Activated T-helper 2 cell treated with anti-CD3 and anti-CD28 coated beads, Interferon-gamma antibody, Interleukin-2, Interleukin-4, amounts not matched to agents 10 μg/mL and 5 μg/mL and 100 μg/mL, durations not matched to agents 14 hours and 24 hours and 36 hours (primary cell): ENCODE measurements at regions not wholly inside any gene's neighbourhood (a gene's known extent, or its start where the extent isn't known, plus 50 kb on each side); places are given as distances from the start of the nearest gene placed in this dataset.

Experiments
- DNase-seq: peaks from one replicate; pipeline ENCODE4 v3.0.0; 2021; ENCODE audit warnings: low spot score
- H3K27ac Mint-ChIP-seq: one replicate; pipeline ENCODE4 v1.8.0; 2021; ENCODE audit warnings: mixed read lengths
- H3K27me3 Mint-ChIP-seq: one replicate; pipeline ENCODE4 v1.8.0; 2021; ENCODE audit warnings: low read depth, mixed read lengths
- H3K36me3 Mint-ChIP-seq: one replicate; pipeline ENCODE4 v1.8.0; 2021; ENCODE audit warnings: low read depth, mixed read lengths
- H3K4me1 Mint-ChIP-seq: one replicate; pipeline ENCODE4 v1.8.0; 2021; ENCODE audit warnings: low read depth, mixed read lengths
- H3K4me3 Mint-ChIP-seq: one replicate; pipeline ENCODE4 v1.8.0; 2021; ENCODE audit warnings: low read depth, mild to moderate bottlenecking, moderate library complexity, mixed read lengths
- H3K9me3 Mint-ChIP-seq: one replicate; pipeline ENCODE4 v1.8.0; 2021; ENCODE audit warnings: mixed read lengths
- intact Hi-C: fragments of 100-400 bp; cut with micrococcal nuclease; formaldehyde crosslinking; loops from one replicate; pipeline ENCODE4 v1.15.1; 2023

DNA sequence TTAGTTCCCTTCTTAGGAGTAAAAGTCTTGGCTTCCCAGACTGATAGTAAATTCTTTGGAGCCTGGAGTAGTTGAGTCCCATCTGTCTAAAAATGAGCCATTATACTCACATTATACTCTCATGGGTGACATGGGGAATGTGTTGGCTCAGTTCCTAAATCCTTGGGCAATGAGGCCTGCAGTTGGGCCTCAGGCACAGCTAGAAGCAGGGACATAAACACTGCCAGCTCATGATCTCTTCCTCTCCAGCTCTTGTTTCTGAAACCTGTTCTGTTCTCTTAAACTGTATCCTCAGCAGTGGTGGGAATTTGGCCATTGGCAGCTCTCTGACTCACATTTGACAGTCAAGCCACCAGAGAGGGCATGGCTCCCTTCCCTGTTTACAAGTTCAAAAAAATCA is 212.5 kb downstream of the SPATA18 start:
- Mint-ChIP-seq H3K27me3 (no peaks in the 10 kb centered on the region), H3K4me3 (no peak overlapping the region), H3K9me3 (no peaks in the 10 kb centered on the region), H3K4me1 (no peaks in the 10 kb centered on the region), H3K27ac (no peak overlapping the region), H3K36me3 (no peaks in the 10 kb centered on the region)
- intact Hi-C loops = no loop called here
- DNase-seq = no peak

DNA sequence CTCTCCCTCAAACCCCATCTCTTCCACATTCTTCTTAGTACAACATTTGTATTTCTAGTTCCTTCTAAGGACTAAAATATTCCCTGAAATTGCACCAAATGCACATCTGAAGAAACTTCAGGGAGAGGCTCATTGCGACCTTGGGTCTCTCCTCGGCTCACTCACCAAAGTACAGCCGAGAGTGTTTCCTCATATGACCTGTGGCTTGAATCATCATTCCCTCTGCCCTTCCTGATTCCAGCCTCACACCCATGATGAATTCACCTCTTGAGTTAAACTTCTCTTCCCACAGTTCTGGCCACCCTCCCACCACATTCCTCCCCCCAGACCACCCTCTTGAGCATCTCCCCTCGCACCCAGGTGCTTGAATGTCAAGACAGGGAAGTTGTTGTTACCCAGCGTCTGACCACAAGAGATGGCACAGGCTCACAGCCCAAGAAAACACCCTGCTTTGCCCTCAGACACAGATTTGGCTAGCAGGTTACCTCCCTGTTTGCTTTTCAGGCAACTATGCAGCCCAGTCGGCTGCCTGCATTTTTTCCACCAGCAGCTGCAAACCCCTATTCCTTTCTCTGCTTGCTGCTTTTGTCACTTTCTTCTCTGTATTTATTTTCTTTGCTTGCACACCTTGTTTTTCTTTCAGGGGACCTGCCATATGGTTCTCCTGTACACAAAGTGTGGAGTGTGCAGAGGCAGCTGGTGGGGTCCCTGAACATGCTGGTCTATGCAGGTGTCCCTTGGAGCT is 214.8 kb downstream of the SPATA18 start:
- no peak for DNase-seq
- Mint-ChIP-seq H3K4me1 (no peaks in the 10 kb centered on the region), H3K27ac (no peak overlapping the region), H3K9me3 (no peaks in the 10 kb centered on the region), H3K4me3 (no peak overlapping the region), H3K27me3 (no peaks in the 10 kb centered on the region), H3K36me3 (no peaks in the 10 kb centered on the region)
- intact Hi-C loops = no loop called here

DNA sequence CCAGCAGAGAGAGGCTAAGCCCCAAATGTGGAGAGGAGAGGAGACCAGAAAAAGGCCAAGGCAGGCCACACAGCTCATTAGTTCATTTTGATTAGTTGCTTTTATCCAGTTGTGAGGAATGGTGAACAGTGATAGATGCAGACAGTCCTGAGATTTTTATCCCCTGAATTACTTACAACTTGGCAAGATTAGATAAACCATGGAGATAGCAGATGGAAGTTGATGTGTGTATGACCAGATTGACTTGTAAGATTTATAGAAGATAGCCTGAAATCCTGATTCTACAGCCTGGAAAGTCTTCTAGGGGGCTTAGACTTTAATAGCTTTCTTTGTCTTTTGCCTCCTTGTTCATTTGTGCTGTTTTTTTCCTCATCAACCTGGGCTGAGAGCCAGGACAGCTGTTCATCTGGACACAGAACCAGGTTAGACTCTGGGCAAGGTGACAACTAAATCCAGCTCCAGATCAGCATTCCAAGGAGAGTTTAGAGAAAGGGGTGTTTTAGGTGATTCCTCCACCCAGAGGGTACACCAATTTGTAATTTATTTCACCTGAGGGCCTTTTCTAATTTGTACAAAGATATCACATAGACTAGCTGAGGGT is 215.5 kb downstream of the SPATA18 start:
- H3K4me1 Mint-ChIP-seq = no peaks in the 10 kb centered on the region
- DNase-seq = no peak
- intact Hi-C loops = no loop called here
- H3K27ac Mint-ChIP-seq = no peak overlapping the region
- no peak overlapping the region for H3K4me3 Mint-ChIP-seq
- H3K9me3 Mint-ChIP-seq = no peaks in the 10 kb centered on the region
- H3K27me3 Mint-ChIP-seq = no peaks in the 10 kb centered on the region
- no peaks in the 10 kb centered on the region for H3K36me3 Mint-ChIP-seq

DNA sequence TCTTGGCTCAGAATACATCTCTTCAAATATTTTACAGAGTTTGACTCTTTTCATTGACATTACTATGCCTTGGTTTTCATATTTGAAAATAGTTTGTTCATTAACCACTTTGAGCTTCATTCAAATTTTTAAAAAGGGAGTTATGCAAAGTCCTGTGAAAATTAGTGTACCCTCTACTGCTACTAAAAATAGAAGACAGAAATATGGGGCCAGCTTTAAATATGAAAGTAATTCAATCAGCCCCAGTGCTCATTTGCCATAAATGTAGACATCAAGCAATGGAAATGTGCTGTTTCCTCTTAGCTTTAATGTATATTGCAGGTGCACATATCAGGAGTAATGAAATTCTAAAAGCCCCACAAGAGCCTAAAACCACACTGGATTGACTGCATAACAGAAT is 218.7 kb downstream of the SPATA18 start:
- no peaks in the 10 kb centered on the region for H3K36me3 Mint-ChIP-seq
- no peak overlapping the region for H3K4me3 Mint-ChIP-seq
- H3K4me1 Mint-ChIP-seq = no peaks in the 10 kb centered on the region
- no peak for DNase-seq
- intact Hi-C loops = no loop called here
- H3K27me3 Mint-ChIP-seq = no peaks in the 10 kb centered on the region
- H3K9me3 Mint-ChIP-seq = peaks cover 11% of the 10 kb centered on the region
- no peak overlapping the region for H3K27ac Mint-ChIP-seq

DNA sequence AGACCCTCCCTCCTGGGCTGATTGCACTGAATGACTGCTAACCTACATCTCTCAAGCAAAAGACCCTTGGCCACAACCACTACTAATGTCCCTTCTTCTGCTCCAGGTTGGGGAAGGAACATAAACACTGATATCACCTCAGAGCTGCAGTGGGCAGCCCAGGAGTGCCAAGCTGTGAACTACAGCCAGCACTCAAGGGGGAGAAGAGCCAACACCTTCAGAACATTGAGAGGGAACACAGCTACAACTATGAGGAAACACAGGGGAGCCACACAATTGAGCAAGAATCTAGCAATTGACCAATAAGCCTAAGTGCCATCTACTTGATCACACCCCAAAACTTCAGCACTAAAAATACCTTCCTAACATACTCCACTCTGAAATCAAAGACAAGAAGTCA is 222.8 kb downstream of the SPATA18 start:
- no peak overlapping the region for H3K4me3 Mint-ChIP-seq
- H3K36me3 Mint-ChIP-seq = no peaks in the 10 kb centered on the region
- intact Hi-C loops = no loop called here
- H3K27me3 Mint-ChIP-seq = no peaks in the 10 kb centered on the region
- H3K27ac Mint-ChIP-seq = no peak overlapping the region
- peaks cover 21% of the 10 kb centered on the region for H3K9me3 Mint-ChIP-seq
- DNase-seq = no peak
- H3K4me1 Mint-ChIP-seq = no peaks in the 10 kb centered on the region

DNA sequence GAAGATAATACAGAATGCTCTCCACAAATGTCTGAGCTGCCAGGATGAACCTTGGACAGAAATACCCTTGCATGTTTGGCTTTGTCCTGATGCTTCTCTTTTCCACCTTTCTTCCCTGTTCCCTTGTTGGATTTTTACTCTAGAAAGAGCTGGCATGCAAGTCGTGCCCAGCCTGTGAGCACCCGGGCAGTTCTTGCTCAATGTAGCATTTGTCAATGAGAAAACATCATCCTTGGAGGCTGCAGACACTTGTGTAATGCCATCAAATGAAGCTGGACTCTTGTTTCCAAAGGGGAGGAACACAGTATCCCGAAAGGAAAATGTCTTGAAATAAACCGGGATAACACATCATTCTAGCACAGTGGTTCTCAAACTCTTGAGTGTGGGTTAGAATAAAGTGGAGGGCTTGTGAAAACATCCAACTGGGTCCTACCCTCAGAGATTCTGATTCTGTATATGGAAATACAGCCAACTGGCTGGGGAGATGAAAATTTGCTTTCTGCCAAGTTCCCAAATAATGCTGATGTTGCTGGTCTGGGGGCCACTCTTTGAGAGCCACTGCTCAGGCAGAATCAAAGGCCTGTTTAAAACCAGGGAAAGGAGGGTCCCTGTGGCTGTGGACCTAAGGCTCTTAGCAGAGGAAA is 237.2 kb downstream of the SPATA18 start:
- H3K27ac Mint-ChIP-seq = no peak overlapping the region
- H3K9me3 Mint-ChIP-seq = no peaks in the 10 kb centered on the region
- H3K36me3 Mint-ChIP-seq = no peaks in the 10 kb centered on the region
- intact Hi-C loops = no loop called here
- no peak overlapping the region for H3K4me3 Mint-ChIP-seq
- H3K4me1 Mint-ChIP-seq = no peaks in the 10 kb centered on the region
- no peak for DNase-seq
- no peaks in the 10 kb centered on the region for H3K27me3 Mint-ChIP-seq

DNA sequence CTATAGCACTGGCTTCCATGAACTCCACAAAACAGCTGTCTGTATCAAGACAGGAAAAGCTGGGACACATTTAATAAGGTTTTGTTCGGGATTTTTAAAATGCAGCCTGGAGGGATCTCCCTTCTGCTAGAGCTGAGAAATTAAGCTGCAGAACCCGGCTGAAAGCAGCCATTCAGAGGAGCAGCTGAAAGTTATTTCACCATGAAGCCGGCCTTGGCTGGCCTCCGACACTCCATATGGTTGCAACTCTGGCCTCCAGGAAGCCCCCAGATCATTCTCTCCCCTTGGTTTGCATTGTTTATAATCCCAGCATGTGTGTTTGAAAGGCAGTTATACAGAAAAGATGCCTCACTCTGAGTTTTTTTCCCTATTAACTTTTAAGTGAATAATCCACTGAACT is 239.4 kb downstream of the SPATA18 start:
- H3K4me3 Mint-ChIP-seq = no peak overlapping the region
- no peaks in the 10 kb centered on the region for H3K27me3 Mint-ChIP-seq
- H3K9me3 Mint-ChIP-seq = no peaks in the 10 kb centered on the region
- intact Hi-C loops = no loop called here
- no peaks in the 10 kb centered on the region for H3K4me1 Mint-ChIP-seq
- no peak for DNase-seq
- no peak overlapping the region for H3K27ac Mint-ChIP-seq
- no peaks in the 10 kb centered on the region for H3K36me3 Mint-ChIP-seq

DNA sequence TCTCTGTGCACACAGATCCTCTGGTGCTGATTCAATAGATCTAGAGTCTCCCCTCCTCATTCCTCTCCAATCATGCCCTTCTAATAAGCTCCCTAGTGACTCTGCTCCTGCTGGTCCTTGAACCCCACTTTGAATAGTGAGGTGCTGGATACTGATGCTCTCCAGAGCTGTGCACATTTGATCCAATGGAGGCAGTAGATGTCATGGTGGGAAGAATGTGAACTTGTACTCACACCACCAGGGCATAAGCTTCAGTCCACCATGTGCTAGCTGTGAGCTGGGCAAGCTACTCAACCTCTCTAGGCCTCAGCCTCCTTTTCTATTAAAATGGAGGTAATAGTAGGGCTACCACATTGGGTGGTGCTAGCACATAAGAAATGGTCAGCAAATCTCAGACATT is 241.1 kb downstream of the SPATA18 start:
- no peak for DNase-seq
- intact Hi-C loops = no loop called here
- no peak overlapping the region for H3K27ac Mint-ChIP-seq
- H3K36me3 Mint-ChIP-seq = no peaks in the 10 kb centered on the region
- no peaks in the 10 kb centered on the region for H3K4me1 Mint-ChIP-seq
- H3K4me3 Mint-ChIP-seq = no peak overlapping the region
- H3K9me3 Mint-ChIP-seq = no peaks in the 10 kb centered on the region
- H3K27me3 Mint-ChIP-seq = no peaks in the 10 kb centered on the region

DNA sequence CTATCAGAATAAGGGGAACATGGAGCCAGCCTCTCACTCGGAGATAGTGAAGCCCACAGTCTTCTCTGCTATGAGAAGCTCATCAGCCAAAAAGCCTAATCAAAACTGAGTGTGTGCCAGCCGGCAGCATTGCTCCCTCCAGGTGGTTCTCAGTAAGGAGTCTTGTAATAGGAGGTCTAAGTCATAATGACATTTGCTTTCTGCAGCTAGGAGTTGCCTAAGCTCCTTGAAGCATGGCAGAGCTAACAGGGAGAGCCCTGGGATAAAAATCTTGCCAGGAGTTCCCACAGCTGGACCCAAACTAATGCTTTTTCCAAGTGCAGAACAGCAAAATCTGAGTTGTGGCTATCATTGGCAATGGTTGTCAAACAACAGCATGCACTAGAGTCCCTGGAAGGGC is 245.2 kb downstream of the SPATA18 start:
- Mint-ChIP-seq H3K4me1 (no peaks in the 10 kb centered on the region), H3K36me3 (no peaks in the 10 kb centered on the region), H3K9me3 (no peaks in the 10 kb centered on the region), H3K4me3 (no peak overlapping the region), H3K27ac (no peak overlapping the region), H3K27me3 (no peaks in the 10 kb centered on the region)
- no peak for DNase-seq
- intact Hi-C loops = no loop called here

DNA sequence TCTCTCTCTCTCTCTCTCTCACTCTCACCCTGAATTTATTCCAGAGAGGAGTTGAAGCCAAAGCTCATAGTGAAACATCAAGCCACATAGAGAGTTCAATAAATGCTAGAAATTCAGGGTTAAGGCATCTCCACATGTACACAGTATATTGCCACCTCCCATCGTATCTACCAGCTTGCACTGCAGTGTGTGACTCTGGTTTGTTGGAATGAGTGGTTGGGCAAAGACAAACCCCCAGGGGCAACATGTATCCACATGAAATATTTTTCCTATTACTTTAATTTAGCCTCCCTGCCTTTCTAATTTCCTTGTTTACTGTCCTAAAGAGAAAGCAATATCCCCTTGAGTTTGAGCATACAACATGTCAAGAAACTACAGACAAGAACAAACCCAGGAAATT is 247.3 kb downstream of the SPATA18 start:
- no peaks in the 10 kb centered on the region for H3K4me1 Mint-ChIP-seq
- no peak overlapping the region for H3K4me3 Mint-ChIP-seq
- no peaks in the 10 kb centered on the region for H3K36me3 Mint-ChIP-seq
- H3K27ac Mint-ChIP-seq = no peak overlapping the region
- no peaks in the 10 kb centered on the region for H3K9me3 Mint-ChIP-seq
- H3K27me3 Mint-ChIP-seq = no peaks in the 10 kb centered on the region
- no peak for DNase-seq
- intact Hi-C loops = no loop called here

DNA sequence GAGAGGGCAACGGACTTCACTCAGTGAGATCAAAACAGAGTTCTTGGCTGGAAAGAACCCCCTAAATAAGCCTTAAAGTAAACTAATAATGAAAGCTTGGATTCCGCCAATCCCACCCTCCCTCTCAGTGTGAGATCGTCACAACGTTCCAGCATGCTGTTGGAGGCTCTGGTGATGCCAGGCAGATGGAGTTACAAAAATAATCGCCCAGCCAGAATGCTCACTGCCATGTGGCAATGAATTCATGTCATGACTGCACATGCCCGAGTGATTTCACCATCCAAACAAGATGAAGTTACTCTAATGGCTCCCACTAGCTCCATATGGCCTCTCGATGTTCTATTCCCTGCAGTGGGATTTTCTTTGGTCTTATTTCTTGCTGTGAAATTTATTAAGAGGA is 248.0 kb downstream of the SPATA18 start:
- intact Hi-C loops = no loop called here
- Mint-ChIP-seq H3K27ac (no peak overlapping the region), H3K36me3 (no peaks in the 10 kb centered on the region), H3K4me1 (no peaks in the 10 kb centered on the region), H3K4me3 (no peak overlapping the region), H3K27me3 (no peaks in the 10 kb centered on the region), H3K9me3 (no peaks in the 10 kb centered on the region)
- no peak for DNase-seq

DNA sequence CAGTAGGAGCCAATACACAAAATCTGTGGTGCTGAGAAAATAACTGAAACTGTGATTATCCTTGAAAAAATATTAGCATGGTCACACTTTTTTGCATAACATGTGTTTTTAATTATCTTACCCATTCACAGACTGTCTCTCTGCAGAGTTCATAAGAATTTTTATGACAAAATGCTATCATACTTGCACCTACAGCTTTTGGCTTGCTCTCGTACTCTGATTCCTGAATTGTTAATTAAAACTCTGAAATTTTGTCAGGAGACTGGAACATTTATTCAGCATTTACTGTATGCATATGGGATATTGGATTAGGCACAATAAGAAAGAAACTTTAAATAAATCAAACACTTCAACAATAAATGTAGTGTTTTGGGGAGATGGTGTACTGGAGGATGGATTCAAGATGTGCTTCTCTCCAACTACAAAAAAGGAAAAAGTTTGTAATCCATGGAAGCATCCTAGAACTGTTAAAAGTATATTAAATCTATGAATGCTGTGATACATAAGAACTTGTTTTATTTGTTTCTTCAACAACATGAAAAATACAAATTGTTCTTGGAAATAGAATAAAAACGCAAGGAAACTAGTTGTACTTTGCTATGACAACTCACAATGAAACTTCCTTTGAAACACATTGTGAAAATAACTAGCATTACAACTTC is 260.5 kb downstream of the SPATA18 start:
- Mint-ChIP-seq H3K4me3 (no peak overlapping the region), H3K27ac (no peak overlapping the region), H3K4me1 (no peaks in the 10 kb centered on the region), H3K27me3 (no peaks in the 10 kb centered on the region), H3K36me3 (no peaks in the 10 kb centered on the region), H3K9me3 (no peaks in the 10 kb centered on the region)
- no peak for DNase-seq
- intact Hi-C loops = no loop called here

DNA sequence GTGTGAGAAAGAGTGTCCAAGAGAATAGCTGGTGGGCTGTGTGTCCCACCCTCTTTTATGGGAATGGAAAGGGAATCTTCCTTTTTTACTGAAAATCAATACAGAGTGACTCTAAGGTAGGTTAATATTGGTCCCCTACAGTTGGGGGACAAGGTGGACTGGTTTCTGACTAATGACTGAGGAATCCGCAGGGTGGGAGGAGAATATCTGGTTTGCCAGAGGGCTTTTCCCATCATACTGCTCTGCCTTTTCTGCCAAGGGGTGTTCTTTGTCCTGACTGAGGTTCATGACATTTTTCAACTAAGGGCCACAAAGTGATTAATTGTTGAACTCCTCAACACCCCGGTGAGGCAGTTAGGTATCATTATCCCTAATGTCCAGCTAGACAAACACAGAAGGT is 261.6 kb downstream of the SPATA18 start:
- no peaks in the 10 kb centered on the region for H3K9me3 Mint-ChIP-seq
- H3K27ac Mint-ChIP-seq = no peak overlapping the region

More for the DNA sequence above, 261.6 kb downstream of the SPATA18 start:
- Mint-ChIP-seq H3K27me3 (no peaks in the 10 kb centered on the region), H3K36me3 (no peaks in the 10 kb centered on the region), H3K4me1 (no peaks in the 10 kb centered on the region), H3K4me3 (no peak overlapping the region)
- intact Hi-C loops = no loop called here
- no peak for DNase-seq
